COLO668 (cell line): ENCODE measurements at regions not wholly inside any gene's neighbourhood (a gene's known extent, or its start where the extent isn't known, plus 50 kb on each side); places are given as distances from the start of the nearest gene placed in this dataset.
"Not testable (repeated sequence)": the region's sequence is repeated elsewhere in the genome, so short reads cannot be mapped to it uniquely, and the experiment has no call there.

Experiments
- DNase-seq: peaks from one replicate; lab custom pipeline; 2025; ENCODE audit not compliant: unreplicated experiment; lab: John Stamatoyannopoulos, UW

DNA sequence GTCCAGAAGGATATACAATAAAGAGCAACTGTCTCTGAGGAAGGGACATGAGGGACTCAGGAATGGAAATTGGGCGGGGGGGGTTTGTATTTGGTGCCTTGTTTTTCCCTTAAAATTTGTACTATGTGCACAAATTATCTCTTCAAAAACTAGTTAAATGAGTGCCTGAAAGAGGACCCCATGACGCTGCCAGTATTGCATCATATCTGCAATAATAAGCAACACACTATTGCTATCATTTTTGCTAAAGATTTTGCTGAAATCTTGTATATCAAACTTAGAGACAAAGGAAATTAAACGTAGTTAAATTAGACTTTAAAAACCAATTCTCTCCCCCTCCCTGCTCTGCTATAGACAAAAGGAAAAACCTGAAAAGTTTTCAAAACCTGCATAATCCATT is 89.7 kb upstream of the SLC30A5 start:
- DNase-seq = no peak

DNA sequence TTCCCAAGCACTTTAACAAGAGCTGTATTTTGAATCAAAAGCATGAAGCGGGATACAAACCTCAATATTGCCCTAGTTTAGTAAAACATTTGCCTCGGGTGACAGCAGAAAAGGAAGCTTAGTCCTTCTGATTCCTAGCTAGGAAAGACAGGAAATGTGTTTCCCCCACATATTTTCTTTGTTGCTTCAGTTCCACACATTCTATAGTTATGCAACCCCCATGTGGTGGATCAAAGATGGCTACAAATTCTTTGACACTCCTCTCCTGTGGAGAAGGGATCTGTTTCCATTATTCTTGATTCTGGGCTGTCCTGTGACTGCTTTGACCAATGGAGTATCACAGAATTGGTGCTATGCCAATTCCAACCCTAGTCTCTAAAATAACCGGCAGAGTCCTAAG is 89.1 kb upstream of the SLC30A5 start:
- no peak for DNase-seq

DNA sequence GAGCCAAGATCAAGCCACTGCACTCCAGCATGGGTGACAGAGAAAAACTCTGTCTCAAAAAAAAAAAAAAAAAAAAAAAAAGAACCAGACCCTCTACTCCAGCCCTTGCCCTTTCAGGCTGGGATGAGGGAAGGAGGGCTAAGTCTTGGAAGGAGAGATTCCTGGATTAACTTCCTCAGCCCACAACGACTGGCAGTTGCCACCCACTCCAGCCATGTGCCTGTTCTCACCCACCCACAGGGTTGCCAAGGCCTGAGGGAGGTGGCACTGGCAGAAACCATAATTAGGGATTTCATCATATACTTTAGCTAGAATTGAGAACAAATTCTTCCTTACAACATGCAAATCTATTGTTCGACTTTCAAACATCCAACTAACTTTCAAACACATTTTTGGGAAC is 87.8 kb upstream of the SLC30A5 start:
- DNase-seq = no peak

DNA sequence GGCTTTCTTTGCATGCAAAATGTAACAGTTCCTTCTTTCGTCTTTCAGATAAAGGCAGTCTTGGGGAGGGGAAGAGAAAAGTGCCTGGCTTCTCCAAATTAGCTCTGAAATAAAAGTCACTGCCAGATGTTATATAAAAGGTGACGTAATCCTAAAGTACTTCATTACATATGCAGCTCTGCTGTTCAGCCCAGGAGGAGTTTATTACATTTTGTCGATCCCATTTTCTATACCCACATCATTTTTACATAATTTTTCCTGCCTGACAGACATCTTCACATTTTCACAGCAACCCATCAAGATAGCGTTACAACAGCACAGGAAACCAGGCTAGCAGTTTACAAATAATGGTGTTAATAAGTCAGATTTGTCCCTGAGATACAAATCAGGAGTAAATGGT is 86.7 kb upstream of the SLC30A5 start:
- DNase-seq = no peak

DNA sequence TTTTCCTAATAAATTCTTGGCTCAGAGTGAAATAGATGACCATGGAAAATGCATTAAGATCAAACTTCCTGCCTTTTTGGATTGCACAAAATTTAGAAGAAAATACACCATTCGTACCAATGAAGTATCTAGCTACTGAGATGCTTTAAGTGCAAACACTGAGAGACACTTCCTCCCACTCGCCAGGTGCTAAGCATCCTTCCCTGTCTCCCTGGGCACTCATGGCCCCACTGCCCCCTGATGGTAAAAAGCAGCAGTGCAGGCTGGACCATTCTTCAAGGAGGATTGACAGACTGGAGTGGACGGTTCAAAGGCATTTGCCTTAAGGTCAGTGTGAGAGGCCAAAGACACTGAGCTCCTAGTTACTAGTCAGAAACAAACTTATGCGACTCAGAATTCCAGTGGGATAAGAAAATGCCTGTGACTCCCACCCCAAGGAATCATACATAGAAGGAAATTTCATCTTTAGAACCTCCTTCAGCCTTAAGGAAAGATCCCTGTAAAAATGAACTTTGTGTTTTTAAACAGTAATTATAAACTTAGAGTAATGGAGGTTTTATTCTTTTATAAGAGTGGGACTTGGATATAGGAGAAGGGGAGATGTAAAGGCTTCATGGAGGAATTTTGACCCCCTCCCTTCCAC is 86.0 kb upstream of the SLC30A5 start:
- peak; percentile 64 for DNase-seq

DNA sequence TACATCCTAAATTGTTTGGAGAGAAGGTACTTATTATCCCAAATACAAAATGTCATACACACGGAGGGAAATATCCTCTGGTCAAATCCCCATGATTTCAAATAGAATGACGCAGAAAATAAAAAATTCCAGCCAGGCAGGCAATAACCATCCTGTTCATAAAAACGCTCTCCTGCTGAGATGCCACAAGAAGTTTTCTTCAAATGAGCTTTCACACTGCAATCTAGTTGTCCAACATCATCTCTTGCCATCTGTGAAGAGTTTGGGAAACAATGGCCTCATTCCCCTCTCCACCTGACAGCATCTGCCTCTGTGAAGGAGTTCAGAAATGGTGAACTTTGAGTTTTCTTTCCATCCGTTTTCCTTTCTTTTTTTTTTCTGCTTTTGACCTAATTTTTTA is 83.3 kb upstream of the SLC30A5 start:
- no peak for DNase-seq

DNA sequence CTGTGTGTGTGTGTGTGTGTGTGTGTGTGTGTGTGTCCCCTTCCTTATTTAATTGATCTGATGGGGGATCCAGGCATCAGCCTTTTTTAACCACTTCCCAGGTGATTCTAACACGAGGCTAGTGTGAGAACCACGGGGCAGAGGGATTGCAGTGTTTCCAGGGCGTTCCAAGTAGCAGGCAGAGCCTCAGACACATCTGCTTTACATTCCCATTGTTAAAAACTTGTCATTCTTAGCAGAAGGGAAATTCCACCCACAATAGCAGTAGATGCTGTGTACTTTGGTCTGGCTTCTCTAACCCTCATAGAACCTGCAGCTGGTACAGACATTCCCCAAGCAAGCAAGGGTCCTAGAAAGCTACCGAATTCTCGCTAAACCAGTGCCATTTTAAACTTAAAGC is 81.9 kb upstream of the SLC30A5 start:
- DNase-seq = no peak

DNA sequence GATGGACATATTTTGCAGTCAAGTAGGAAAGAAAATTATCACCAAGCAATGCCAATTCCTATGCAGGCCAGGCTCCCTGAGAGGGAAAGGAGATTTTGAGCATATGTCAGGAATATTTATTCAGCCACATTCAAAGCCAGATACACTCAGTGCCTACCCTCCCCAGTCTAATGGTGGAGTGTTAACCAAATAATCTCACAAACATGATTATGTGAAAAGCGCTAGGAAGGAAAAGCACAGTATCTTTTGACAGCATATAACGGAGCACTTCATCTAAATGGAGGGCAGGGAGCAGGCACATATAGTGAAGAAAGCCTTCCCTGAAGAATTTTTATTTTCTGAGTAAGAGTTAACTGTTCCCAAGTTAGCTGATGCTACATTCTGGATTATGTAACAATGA is 80.3 kb upstream of the SLC30A5 start:
- DNase-seq = no peak

DNA sequence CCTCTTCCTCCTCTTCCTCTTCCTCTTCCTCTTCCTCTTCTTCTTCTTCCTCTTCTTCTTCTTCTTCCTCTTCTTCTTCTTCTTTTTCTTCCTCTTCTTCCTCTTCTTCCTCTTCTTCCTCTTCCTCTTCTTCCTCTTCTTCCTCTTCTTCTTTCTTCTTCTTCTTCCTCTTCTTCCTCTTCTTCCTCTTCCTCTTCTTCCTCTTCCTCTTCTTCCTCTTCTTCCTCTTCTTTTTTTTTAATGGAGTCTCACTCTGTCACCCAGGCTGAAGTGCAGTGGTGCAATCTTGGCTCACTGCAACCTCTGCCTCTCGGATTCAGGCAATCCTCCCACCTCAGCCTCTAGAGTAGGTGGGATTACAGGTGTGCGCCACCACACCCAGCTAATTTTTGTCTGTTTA is 79.8 kb upstream of the SLC30A5 start:
- not testable (repeated sequence) for DNase-seq

DNA sequence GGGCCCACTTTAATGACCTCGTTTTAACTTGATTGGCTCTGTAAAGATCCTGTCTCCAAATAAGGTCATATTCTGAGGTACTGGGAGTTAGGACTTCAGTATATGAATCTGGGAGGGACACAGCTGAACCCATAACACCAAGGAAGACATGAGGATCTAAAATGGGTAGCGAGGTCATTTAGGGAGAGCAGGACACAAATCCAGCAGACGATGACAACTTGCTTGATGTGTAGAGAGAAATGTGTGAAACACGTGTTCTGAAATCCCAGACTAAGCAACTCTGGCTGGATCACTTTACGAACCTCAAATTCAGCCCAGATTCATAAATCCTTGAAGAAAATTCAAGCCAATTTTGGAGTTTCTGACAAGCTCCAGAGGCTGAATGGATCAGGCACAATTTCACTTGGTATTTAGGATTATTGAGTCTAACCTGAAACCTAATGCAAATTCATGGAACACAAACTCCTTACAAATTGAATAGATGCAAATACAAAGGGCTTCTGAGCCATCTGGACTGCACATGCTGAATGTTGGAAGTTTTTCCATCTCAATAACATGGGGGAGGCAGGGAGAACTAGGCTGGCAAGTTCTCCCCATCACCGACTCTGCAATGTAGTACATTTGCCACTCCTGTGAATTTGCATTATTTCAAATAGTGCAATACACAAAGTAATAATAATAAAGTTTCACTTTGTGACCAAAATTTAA is 74.0 kb upstream of the SLC30A5 start:
- no peak for DNase-seq

DNA sequence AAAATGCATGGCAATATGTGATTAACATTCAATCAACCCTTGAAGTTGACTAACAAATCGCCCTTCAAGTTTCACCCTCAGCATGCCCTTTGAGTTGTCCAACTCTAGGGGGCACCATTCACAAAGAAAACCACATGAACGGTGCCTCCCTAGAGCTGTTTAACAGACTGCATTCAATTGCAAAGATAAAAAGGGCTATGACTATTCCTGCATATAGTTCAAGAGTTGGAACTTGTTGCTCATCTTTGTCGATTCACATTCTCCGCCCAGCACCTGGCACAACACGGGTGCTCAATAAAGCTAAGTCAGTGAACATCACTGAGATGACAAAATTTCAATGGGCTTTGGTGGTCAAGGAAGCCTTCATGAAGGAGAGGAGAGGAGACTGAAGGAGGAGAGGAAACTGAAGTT is 69.6 kb upstream of the SLC30A5 start:
- DNase-seq = no peak

DNA sequence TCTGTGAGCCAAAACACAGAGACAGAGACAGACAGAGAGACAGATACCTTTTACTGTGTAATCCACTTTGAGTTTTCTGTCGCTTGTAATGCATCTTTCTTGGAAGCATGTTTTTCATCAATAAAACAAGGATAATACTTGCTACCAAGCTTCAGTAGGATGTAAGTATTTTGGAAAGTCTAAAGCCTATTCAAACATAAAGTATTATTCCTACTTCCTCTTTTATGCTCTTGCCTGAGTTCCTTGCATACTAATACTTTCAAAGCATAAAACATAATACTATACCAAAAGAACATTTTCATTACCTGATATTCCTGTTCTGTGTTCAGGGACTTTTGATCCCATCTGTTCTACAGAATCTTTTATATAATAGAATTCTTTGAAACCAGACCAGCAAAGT is 64.5 kb upstream of the SLC30A5 start:
- DNase-seq = no peak

DNA sequence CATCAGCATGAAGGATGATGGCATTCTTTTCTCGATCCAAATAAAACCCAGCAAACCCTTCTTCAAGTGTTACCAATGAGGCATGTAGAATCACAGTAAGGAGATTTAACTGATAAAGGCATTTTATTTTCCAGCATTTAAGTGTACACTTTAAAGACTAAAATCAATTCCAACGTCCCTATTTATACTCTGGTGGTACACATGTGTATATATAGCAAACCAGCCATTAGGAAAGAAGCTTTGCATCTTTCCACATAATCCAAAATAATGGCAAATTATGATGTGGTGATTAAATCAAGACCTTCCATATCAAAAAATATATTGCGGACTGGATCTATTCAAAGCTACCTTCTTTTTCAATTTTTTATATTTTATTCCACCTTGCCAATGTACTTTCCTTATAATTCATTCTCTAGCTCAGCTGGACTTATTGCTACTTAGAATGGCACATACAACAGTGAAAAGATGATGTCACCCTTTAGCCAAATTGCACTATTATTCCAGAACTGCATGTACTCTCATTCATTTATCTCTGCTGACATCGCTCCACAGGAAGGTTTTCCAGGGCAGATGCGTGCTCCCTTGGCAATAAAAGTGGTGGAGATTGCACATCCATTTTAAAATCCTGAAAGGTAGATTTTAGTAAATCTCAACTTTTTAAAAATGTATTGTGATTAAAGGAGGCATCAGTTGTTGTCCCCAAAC is 63.3 kb upstream of the SLC30A5 start:
- no peak for DNase-seq

DNA sequence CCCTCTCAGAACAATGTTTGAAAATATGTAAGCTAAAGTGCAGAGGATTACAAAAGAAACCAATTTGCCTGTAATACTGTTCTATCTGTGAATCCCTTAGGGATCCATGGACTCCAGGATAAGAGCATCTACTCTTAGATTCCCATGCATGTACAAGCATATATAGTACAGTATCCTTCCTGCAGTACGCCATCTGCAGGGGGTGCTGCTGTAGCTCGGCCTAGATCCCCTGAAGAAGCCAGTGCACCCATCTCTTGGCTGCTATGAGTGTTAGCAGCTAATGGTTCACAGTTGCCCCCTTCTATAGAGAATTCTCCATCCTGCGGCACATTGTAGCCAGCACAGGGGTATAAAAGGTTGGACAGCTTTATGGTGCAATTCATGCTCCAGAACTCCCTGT is 61.8 kb upstream of the SLC30A5 start:
- no peak for DNase-seq

DNA sequence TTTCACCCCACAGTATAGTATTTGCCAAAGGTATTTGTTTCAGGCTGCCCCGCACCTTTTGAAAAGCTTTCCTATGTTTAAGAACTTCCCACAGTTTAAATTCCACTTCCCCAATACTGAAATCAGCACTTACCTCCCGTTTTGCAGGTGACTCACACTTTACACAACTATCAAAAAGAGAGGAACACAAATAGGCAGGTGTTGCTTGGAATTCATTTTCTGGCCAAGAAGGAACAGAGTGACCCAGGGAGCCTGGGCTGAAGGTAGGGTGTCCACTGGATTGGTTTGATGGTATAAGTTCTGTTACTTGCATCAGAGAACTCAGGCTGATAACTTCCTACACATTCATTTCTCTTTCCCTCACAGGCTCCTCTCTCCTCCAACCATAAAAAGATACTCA is 60.1 kb upstream of the SLC30A5 start:
- DNase-seq = no peak

DNA sequence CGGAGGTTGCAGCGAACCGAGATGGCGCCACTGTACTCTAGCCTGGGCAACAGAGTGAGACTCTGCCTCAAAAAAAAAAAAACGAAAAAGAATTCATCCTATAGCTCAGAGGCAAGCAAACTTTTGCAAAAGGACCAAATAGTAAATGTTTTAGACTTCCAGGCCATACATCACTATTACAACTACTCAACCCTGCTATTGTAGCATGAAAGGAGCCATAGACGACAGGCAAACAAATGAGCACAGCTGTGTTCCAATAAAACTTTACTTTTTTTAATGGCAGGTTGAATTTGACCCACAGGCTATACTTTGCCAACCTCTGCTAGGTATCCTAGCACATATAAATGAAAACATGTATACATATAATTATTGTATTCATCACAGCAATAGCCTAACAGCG is 58.9 kb upstream of the SLC30A5 start:
- no peak for DNase-seq

DNA sequence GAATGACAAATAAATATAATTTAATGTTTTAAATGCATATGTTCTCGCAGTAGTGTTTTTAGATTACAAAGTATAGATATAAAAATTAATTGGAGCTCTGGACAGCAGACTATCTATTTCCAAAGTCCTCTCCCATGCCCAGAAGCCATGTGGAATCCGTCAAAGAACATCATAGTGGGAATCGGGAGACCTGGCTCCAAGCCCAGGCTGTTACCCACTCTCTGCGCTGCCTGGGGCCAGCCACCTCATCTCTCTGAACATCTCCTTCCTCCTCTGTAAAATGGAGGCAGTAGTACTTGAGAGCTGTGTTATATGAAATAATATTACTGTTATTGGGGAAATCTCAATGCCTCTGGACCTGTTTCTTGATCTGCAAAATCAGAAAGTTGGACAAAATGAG is 58.1 kb upstream of the SLC30A5 start:
- DNase-seq = no peak

DNA sequence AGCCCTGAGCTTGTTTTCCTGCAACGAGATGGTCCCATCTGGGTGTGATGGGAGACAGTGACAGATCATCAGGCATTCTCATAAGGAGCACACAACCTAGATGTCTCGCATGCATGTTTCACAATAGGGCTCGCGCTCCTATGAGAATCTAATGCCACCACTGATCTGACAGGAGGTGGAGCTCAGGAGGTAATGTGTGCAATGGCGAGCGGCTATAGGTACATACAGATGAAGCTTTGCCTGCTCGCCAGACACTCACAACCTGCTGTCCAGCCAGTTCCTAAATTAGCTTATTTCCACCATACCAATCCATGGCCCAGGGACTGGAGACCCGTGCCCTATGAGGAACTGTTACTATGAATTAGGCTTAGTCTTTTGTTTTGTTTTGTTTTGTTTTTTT is 55.3 kb upstream of the SLC30A5 start:
- DNase-seq = no peak

DNA sequence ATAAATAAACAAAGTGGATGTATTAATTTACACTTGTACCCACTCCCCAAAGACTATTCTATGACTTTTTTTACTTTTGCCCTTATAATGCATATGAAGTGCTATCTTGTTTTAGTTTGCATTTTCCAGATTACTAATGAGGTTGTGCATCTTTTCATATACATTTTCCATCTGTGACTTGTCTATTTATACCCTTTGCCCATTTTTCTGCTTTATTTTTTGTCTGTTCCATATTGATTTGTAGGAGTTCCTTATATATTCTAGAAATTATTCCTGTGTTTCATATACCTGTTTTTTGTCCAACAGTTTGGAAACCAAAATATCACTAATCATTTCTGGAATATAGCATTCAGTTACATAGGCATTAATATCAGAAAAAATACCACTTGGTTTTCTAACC is 54.0 kb upstream of the SLC30A5 start:
- DNase-seq = no peak

DNA sequence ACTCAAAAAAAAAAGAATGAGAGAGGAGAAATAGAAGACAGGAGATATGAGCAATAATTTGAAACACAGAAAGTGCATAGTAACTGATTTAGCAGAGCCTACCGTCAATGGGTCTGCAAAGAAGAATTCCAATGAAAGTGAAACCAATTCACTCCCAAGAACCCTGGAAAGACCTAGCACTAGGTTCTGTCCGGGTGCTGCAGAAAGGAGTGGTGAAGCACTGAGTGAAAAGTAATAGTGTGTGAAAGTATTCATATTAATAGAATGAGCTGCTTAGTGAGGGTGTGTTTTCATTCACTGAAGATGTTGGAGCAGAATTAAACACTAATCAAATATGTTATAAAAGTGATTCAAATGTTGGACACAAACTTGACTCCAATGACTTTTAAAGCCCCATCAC is 51.3 kb upstream of the SLC30A5 start:
- DNase-seq = no peak

DNA sequence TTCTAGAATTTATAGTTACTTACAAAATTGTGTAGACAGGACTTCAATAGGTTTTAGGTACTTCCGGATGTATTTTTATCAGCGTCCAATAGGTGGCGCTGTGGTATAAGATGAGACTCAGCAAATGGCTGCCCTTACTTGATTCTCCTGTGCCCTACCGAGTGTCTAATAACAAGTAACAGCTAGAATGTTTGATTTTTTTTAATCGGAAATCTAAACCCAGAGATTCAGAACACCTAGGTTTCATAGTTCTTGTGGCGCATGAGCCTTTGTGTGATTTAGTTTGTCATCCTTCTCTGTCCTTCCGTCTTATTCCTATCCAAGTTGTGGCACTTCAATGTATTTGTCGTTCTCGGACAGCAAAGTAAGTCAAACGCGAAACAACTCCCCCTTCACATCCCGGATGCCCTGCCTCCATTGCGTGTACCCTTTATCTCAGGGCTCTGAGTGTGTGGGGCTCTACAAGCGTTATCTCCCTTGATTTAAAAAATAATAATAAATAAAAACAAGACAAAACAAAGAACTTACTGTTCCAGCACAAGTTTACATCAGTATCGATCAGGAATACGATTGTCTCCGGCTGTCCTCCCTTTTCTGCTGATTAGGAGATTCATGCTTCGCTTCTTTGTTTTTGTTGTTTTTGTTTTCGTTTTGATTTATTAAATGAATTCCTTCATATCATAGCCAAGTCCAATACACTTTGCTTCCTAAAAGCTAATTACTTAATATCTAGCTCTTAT is 50.7 kb upstream of the SLC30A5 start:
- peak; percentile 45 for DNase-seq

DNA sequence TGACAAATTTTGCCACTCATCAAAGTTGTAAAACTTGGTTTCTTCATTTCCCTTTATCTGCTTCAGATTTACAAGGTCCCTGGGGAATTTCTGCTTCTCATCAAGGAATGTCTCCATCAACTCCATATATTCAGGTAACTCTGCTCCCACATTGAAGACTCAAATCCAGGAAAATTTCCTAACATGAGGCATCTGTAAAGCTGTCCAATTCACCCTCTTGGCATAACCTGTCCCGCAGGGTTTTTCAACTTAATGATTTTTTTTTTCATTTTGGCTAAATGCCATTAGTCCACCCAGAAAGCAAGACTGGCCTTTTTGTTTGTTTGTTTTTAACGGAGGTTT is 50.2 kb upstream of the SLC30A5 start:
- DNase-seq = no peak
